ENCODE measurements at regions not wholly inside any gene's neighbourhood (a gene's known extent, or its start where the extent isn't known, plus 50 kb on each side); places are given as distances from the start of the nearest gene placed in this dataset.

GRCh38 chr5:126268697-126269315 is 154.4 kb upstream of the GRAMD2B start:
- TF ChIP-seq CTCF (IDR thresholded peaks at IDR 0.05), result no peak
- no peak for TF ChIP-seq NFE2L2 (conservative IDR thresholded peaks at IDR 0.05; ENCODE audit: low read length)
- no peak for TF ChIP-seq MAX (IDR thresholded peaks at IDR 0.05)
- TF ChIP-seq HOXB5 (CRISPR knock-in tag; IDR thresholded peaks at IDR 0.05), result no peak
- TF ChIP-seq POLR2A (IDR thresholded peaks at IDR 0.05; ENCODE audit: low read length), result no peak
- TF ChIP-seq USF2 (IDR thresholded peaks at IDR 0.05), result no peak
- TF ChIP-seq SMC3 (IDR thresholded peaks at IDR 0.05), result no peak
